ENCODE measurements at regions not wholly inside any gene's neighbourhood (a gene's known extent, or its start where the extent isn't known, plus 50 kb on each side); places are given as distances from the start of the nearest gene placed in this dataset.

GRCh38 chr3:124295362-124295761, 303.4 kb upstream of the ROPN1 start:
- Histone ChIP-seq H2AK5ac (ENCODE audit: low read depth, low read length) (no peak overlapping the region), H3K4me1 (replicated peaks in 1 of 4; ENCODE audit: control insufficient read depth in 3 of 4, insufficient read depth in 4 of 4, low read length in 3 of 4) (no peaks in the 10 kb centered on the region; a peak in 1 of 7 replicates), H3K23me2 (ENCODE audit: low read depth, low read length) (no peaks in the 10 kb centered on the region), H3K4me3 (ENCODE audit: extremely low read depth in 1 of 4, insufficient read depth in 2 of 4, low read depth in 3 of 4, low read length in 4 of 4) (no peak overlapping the region), H3K14ac (ENCODE audit: insufficient read length) (no peak overlapping the region), H2BK15ac (ENCODE audit: low read length) (no peak overlapping the region), H2BK5ac (ENCODE audit: low read depth, low read length) (no peak overlapping the region), H3K56ac (replicated peaks; ENCODE audit: insufficient read length, low read depth, low read length) (no peak overlapping the region), H3K9me3 (ENCODE audit: insufficient read depth in 2 of 2, low read depth in 1 of 2, low read length in 1 of 2) (no peaks in the 10 kb centered on the region), H3K4ac (replicated peaks; ENCODE audit: insufficient read length, low read depth, low read length) (no peak overlapping the region), H3K23ac (ENCODE audit: insufficient read length) (no peak overlapping the region), H3K36me3 (ENCODE audit: control insufficient read depth in 2 of 4, insufficient read depth in 4 of 4, low read length in 3 of 4) (no peaks in the 10 kb centered on the region), H3K27ac (ENCODE audit: low read depth, low read length) (no peak overlapping the region), H3K27me3 (replicated peaks in 1 of 4; ENCODE audit: control insufficient read depth in 3 of 4, extremely low read depth in 1 of 4, insufficient read depth in 3 of 4, low read length in 3 of 4) (no peaks in the 10 kb centered on the region), H4K20me1 (replicated peaks in 1 of 2; ENCODE audit: control insufficient read depth in 1 of 2, insufficient read depth in 2 of 2, low read length in 2 of 2) (no peaks in the 10 kb centered on the region), H3K9ac (replicated peaks in 1 of 4; ENCODE audit: extremely low read depth in 1 of 4, low read depth in 3 of 4, low read length in 3 of 4) (no peak overlapping the region), H2AFZ (ENCODE audit: low read length) (no peak overlapping the region), H2BK20ac (ENCODE audit: low read length) (no peak overlapping the region), H3K79me2 (ENCODE audit: control insufficient read depth in 1 of 2, insufficient read depth in 2 of 2, low read length in 2 of 2) (no peaks in the 10 kb centered on the region), H4K5ac (ENCODE audit: insufficient read length, low read depth, low read length) (no peak overlapping the region), H3K4me2 (ENCODE audit: insufficient read depth in 1 of 2, low read depth in 2 of 2, low read length in 2 of 2) (no peak overlapping the region), H4K91ac (replicated peaks; ENCODE audit: insufficient read length, low read length) (no peak overlapping the region), H2BK120ac (replicated peaks; ENCODE audit: low read depth, low read length) (no peak overlapping the region), H4K8ac (ENCODE audit: extremely low read depth, insufficient read depth, low read length) (no peak overlapping the region), H3K18ac (ENCODE audit: extremely low read depth, low read length) (no peak overlapping the region), H2BK12ac (ENCODE audit: low read depth, low read length) (no peak overlapping the region), H3K79me1 (ENCODE audit: low read depth, low read length) (no peaks in the 10 kb centered on the region)
- POLR2A ChIA-PET (ENCODE audit: partially characterized antibody): no interaction called here
- no peak for FAIRE-seq
- WGBS, 2 experiments (ENCODE audit: extremely low coverage in 1 of 2, insufficient coverage in 1 of 2, insufficient read length in 1 of 2, insufficient replicate concordance in 2 of 2, low coverage in 1 of 2, low lambda C conversion rate in 2 of 2, missing lambda C conversion rate in 1 of 2): 86% methylated on average over 3 of the region's 3 CpGs; no CpG with 5 or more reads in 1 of the 2 experiments
- CTCF ChIA-PET (ENCODE audit: partially characterized antibody): interaction anchor here (1.1 to 3.3 kb wide), 4 partner anchors 12 to 279 kb away, joined by 3 to 12 read pairs (median 7); no protein-coding TSS in a partner anchor
- no peak for DNase-seq (ENCODE audit: low read depth in 1 of 2, low spot score in 2 of 2)
- TF ChIP-seq CTCF (IDR thresholded peaks at IDR 0.05; ENCODE audit: control extremely low read depth in 1 of 3, insufficient read depth in 1 of 3, low read depth in 1 of 3, low read length in 3 of 3): no peak
- no peak for TF ChIP-seq GABPA (IDR thresholded peaks at IDR 0.05; ENCODE audit: borderline replicate concordance, insufficient read depth, low read length)
- no peak for TF ChIP-seq SIN3A (conservative IDR thresholded peaks at IDR 0.05 in 1 of 2, IDR thresholded peaks at IDR 0.05 in 1 of 2; ENCODE audit: low read depth in 1 of 2, low read length in 2 of 2)
- no peak for TF ChIP-seq RFX5 (IDR thresholded peaks at IDR 0.05; ENCODE audit: borderline replicate concordance, low read depth, low read length)
- TF ChIP-seq POLR2A (IDR thresholded peaks at IDR 0.05; ENCODE audit: control extremely low read depth in 1 of 2, low read depth in 2 of 2, low read length in 2 of 2): no peak
- no peak for TF ChIP-seq SUZ12 (IDR thresholded peaks at IDR 0.05; ENCODE audit: low read length)
- TF ChIP-seq TCF12 (IDR thresholded peaks at IDR 0.05; ENCODE audit: low read depth, low read length): no peak
- TF ChIP-seq ATF2 (IDR thresholded peaks at IDR 0.05; ENCODE audit: low read length): no peak
- TF ChIP-seq HDAC6 (IDR thresholded peaks at IDR 0.05; ENCODE audit: low read depth, low read length): no peak
- TF ChIP-seq GTF2F1 (IDR thresholded peaks at IDR 0.05; ENCODE audit: borderline replicate concordance, low read depth, low read length): no peak
